GM15510 (cell line): ENCODE measurements at regions not wholly inside any gene's neighbourhood (a gene's known extent, or its start where the extent isn't known, plus 50 kb on each side); places are given as distances from the start of the nearest gene placed in this dataset.

ENCODE experiments used
- POLR2A ChIP-seq: IDR thresholded peaks from 3 replicates; pipeline ENCODE4 v1.6.1; 2011; ENCODE audit warnings: borderline replicate concordance; ENCODE audit not compliant: insufficient read length; ENCODE audit errors: extremely low read depth

DNA sequence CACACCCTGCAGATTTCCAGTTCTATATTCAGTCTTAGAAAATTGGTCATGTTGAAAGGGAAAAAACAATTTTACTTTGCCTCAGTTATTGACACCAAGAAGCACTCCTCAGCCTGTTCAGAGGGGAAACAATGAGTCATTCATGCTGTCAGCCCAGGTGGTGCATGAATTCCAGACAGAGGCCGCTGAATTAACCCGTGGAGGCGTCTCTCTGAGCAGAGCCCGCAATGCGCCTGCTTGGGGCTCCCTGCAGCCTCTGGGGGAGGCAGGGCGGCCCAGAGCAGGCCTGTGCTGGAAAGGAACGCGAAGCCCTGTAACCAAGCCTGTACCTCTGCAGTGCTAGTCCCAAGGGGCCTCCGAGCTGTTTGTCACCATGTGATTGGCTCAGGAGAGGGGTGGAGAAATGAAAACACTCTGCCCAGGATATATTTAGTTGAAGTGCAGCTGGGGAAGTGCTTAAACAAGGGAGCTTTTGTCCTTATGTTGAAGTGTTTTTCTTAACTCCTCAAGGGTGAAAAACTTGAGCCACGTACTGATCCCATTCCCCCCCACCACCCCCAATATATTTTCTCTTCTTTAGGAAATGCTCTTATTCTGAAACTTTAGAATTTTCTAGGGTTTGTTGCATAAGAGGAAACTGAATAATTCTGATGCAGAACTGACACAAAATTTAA, 68.3 kb upstream of the CHD2 start:
- peak; percentile 90 for TF ChIP-seq POLR2A

DNA sequence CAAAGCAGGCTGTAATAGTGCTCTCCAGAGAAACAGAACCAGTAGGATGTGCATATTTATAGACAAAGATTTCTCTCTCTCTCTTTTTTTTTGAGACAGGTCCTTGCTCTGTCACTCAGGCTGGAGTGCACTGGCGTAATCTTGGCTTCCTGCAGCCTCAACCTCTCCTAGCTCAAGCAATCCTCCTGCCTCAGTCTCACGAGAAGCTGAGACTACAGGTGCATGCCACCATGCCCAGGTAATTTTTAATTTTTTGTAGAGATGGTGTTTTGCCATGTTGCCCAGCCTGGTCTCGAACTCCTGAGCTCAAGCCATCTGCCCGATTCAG, 67.1 kb upstream of the CHD2 start:
- TF ChIP-seq POLR2A, result no peak

- no peak for TF ChIP-seq POLR2A
Measured at GRCh38 chr15:92833493-92834271, 66.4 kb upstream of the CHD2 start.

DNA sequence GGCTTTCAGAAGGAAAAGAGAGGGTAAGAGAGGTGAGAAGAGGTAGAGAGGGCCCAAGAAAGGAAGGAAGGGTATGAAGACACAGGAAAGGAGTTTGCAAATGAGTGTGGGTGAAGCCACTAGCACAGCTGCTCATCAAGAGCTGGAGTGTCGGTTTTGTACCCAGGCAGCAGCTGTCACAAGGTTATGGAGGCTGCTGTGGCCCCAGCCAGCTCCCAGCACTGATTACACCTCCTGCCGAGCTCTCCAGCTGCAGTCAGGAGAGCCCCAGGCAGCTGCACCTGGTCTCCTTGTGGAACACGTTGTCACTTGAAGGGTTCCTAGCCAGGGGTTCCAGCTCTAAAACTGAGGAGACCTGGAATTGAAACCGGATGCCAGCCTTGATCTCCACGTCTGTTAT, 60.4 kb upstream of the CHD2 start:
- TF ChIP-seq POLR2A, result peak; percentile 24

DNA sequence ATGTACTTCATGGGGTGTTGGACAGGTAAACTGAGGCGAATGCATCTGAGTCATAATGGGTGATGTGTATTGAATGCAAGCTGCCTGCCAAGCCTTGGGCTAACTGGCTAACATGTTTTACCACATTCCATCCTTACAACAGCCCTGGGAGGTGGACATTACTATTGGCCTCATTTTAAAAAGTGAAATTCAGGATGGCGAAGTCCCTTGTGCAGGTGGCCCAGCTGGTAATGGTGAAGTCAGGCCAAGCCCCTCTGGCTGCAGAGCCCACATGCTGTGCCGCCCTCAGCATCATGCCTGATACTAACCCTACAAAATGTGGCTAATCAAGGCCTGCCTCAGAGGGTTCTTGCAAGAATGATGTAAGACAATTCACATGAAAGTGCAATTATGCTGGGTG, 60.0 kb upstream of the CHD2 start:
- TF ChIP-seq POLR2A, result no peak

- no peak for TF ChIP-seq POLR2A
Measured at GRCh38 chr15:92843326-92843725, 56.8 kb upstream of the CHD2 start.

GRCh38 chr15:92843814-92844213, 56.3 kb upstream of the CHD2 start:
- no peak for TF ChIP-seq POLR2A

DNA sequence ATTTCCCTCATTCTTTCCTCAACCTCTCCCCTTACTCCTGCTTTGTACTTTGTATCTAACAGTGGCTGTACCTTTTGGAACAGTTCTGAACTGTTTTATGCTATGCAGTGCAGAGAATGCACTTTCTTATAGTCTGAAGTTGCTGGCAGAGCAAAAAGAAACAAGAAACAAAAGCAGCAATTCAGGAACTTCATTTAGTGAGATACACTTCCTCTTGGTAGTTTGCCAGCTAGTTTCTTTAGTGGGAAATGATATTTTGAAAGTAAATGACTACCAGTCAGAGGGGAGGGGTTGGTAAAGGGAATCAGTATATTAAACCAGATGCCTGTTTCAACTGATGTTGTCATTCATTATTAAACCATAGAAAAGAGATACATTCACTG, 55.0 kb upstream of the CHD2 start:
- no peak for TF ChIP-seq POLR2A

DNA sequence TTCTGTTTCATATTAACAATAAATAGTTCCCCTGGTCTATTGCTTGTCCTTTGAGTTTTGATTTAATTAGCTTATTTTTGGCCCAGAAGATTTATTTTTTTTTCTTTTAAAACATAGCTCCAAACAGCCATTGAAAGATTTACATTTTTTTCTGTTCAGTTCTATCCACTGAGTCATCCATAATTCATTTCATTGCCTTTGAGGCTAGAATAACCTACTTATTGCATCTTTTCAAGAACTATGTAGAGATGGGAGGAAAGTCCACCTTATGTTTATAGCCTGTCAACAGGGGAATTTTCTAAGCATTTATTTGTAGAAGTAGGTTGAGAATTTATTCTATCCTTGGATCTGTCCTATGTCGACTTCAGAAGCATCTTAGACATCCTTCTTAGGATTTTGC, 53.4 kb upstream of the CHD2 start:
- TF ChIP-seq POLR2A, result no peak

DNA sequence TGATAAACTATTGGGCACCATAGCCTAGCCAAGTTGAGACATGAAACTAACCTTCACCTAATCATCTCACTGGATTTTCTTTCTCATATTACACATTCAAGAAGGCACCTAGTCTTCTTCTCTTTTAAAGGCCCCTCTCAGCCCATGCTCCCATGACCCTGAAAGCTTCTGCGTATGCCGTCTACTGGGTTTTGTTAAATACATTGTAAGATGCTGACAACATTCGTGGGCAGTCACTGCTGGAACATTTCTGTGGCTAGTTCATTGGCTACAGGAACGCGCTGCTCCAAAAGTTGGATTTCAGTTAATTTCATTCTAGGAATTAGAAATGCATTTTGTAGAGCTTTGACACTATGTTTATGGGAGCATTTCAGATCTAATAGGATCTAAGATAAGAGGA, 52.3 kb upstream of the CHD2 start:
- TF ChIP-seq POLR2A, result no peak

DNA sequence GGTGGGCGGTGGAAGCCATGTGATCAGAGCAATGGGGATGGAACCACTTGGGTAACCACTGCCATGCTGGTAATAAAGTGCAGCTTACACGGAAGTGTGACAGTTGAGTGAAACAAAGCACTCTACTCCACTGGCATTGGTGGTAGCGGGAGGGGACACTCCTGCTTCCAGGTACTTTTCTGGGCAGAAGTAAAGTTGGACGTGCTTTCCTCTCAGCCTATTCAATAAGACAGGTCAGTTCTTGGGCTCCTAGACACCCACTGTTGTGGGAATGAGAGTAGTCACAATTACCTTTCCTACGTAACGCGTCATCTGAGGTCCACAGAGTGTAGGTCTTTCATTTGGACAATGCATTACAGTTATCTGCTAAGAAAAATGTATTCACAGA, 51.7 kb upstream of the CHD2 start:
- TF ChIP-seq POLR2A, result no peak

DNA sequence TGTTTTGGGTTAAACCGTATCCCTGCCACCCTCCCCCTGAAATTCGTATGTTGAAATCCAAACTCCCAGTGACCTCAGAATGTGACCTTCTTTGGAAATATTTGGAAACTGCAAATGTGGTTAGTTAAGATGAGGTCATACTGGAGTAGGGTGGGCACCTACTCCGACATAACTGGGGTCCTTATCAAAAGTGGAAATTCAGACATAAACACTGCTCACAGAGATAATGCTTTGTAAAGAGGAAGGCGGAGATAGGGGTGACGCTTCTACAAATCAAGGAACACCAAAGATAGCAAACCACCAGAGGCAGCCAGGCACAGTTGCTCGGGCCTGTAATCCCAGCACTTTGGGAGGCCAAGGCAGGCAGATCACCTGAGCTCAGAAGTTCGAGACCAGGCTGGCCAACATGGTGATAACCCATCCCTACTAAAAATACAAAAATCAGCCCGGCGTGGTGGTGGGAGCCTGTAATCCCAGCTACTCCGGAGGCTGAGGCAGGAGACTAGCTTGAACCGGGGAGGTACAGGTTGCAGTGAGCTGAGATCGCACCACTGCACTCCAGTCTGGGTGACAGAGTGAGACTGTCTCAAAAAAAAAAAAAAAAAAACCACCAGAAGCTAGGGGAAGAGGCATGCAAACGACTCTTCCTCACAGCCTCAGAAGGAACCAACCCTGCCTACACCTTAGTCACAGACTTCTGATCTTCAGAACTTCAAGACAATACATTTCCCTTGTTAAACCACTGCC, 51.1 kb upstream of the CHD2 start:
- TF ChIP-seq POLR2A, result no peak
